ENCODE measurements at regions not wholly inside any gene's neighbourhood (a gene's known extent, or its start where the extent isn't known, plus 50 kb on each side); places are given as distances from the start of the nearest gene placed in this dataset.

DNA sequence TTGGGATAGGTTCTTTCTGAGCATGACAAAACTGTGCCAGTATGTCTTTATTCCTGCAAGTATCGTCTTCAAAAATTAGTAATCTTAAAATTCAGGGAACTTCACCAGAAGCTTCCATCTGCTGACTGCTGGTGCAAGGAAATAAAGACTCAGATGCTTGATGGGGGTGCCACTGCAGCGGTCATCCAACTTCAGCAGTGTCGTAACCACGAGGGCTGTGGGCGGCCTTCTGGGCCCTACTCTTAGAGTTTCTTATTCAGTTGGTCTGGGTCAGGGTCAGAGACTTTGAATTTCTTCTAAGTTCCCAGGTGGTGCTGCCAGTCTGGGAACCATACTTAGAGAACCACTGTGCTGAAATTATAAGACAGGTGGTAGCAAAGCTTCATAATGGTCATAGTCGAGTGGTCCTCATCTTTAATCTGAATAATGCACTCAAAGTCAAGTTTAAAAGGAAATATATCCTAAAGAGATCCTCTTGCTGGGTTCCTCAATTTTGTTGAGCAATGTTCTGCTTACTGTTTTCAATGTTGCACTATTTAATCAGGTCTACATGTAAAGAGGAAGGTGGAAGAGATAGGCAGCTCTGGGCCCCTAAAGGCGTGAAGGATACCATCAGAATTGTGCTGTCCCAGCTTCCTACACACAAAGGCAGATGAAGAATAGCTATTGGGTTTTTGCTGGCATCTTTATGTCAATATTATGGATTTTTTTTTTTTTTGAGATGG, 165.4 kb upstream of the GMDS start (continued):
- TF ChIP-seq, protein P1, sequence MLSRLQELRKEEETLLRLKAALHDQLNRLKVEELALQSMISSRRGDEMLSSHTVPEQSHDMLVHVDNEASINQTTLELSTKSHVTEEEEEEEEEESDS (CRISPR knock-in tag; IDR thresholded peaks at IDR 0.05; ENCODE audit: borderline replicate concordance), result no peak
- TF ChIP-seq MTF1 (CRISPR knock-in tag; IDR thresholded peaks at IDR 0.05), result no peak
- no peak for TF ChIP-seq SKI (IDR thresholded peaks at IDR 0.05; ENCODE audit: partially characterized antibody)
- no peak for TF ChIP-seq MAFF (IDR thresholded peaks at IDR 0.05; ENCODE audit: low read depth, low read length)

DNA sequence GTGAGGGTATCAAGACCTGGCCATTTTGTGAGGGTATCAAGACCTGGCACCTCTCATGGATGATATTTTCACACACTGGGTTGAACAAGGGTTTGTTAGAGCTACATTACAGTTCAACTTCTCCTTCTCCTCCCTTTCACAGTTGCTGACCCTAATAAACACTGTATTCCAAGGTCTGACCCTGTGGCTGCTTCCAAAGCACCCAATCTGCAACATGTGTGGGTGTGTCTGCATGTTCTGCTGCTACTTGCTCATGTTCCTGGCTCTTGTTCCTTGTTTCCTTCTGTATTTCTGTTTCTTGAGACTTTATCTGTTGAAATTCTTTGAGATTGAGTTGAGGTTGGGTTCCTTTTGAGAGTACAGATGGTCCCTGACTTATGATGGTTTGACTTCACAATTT, 162.1 kb upstream of the GMDS start:
- CTCF ChIA-PET (ENCODE audit: low intra/inter-chr PET ratio, low total read pairs), result no interaction called here
- no peak overlapping the region for H3K9ac ChIP-seq (ENCODE audit: insufficient read depth, low read depth, low read length)
- H3K9me3 ChIP-seq (ENCODE audit: low read length), result no peaks in the 10 kb centered on the region
- intact Hi-C loops (cut with micrococcal nuclease; ENCODE audit: unreplicated experiment), result no loop called here
- no peaks in the 10 kb centered on the region for H4K20me1 ChIP-seq (ENCODE audit: insufficient read depth, low read length)
- in situ Hi-C loops (cut with HindIII; ENCODE audit: extremely low pct_ligation_motif_present, low pct_unique_long_range_greater_than_20kb), result no loop called here
- H3K79me2 ChIP-seq (ENCODE audit: insufficient read depth, low read length), result no peaks in the 10 kb centered on the region
- no peaks in the 10 kb centered on the region for H3K36me3 ChIP-seq (replicated peaks in 1 of 2; ENCODE audit: control insufficient read depth in 1 of 2, insufficient read depth in 2 of 2, low read length in 2 of 2)
- H3K4me2 ChIP-seq (ENCODE audit: low read depth, low read length), result no peak overlapping the region
- H3K4me3 ChIP-seq (replicated peaks in 1 of 3; ENCODE audit: insufficient read depth in 1 of 3, low read depth in 2 of 3, low read length in 3 of 3), result no peak overlapping the region
- POLR2A ChIA-PET, result no interaction called here
- FAIRE-seq (no peak), DNase-seq (ENCODE audit: low spot score) (no peak), ATAC-seq (no peak)
- H3K27ac ChIP-seq (ENCODE audit: extremely low read length, insufficient read depth, low read length), result no peak overlapping the region
- no peak overlapping the region for H2AFZ ChIP-seq (ENCODE audit: low read length)
- TF ChIP-seq KLF9 (CRISPR knock-in tag; IDR thresholded peaks at IDR 0.05; ENCODE audit: low read depth) (no peak), HOXA7 (CRISPR knock-in tag; IDR thresholded peaks at IDR 0.05) (no peak)
- no TSS peak for BruUV-seq (replicated peaks)
- no peaks in the 10 kb centered on the region for H3K4me1 ChIP-seq (ENCODE audit: insufficient read depth, low read length)
- no peaks in the 10 kb centered on the region for H3K27me3 ChIP-seq (ENCODE audit: control insufficient read depth in 1 of 2, insufficient read depth in 2 of 2, low read length in 2 of 2)

DNA sequence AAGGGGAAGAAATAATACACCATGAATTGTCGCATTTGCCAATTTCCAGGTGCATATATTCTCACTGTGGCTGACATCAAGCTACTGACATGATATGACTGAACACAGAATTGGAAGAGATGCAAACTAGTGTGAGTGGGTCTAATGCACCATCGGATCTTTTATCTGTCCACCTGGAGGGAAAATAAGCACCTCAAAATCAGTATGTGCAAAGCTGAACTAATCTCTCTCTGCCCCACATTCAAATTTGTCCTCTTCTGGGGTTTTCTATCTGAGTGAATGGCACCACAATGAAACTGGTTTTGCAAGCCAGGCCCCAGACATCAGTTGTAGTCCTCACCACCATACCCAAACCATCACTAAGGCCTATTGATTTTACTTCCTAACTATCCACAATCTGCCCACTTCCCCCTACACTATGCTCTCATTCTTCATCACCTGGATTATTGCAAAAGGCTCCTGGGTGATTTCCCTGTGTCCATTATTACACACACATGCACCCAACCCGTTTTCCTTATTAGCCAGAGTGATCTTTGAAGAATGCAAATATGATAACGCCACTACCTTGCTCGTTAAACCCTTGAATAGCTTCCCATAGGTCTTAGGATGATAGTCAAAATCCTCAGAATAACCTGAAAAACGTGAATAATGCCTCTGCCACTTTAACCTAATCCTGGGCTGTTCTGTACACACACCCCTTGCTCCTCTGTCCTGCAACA, 159.0 kb upstream of the GMDS start:
- no peak overlapping the region for H3K4me3 ChIP-seq (replicated peaks in 1 of 3; ENCODE audit: insufficient read depth in 1 of 3, low read depth in 2 of 3, low read length in 3 of 3)
- H3K9me3 ChIP-seq (ENCODE audit: low read length), result no peaks in the 10 kb centered on the region
- ChIA-PET POLR2A (no interaction called here), CTCF (ENCODE audit: low intra/inter-chr PET ratio, low total read pairs) (no interaction called here)
- no TSS peak for BruUV-seq (replicated peaks)
- intact Hi-C loops (cut with micrococcal nuclease; ENCODE audit: unreplicated experiment) (no loop called here), in situ Hi-C loops (cut with HindIII; ENCODE audit: extremely low pct_ligation_motif_present, low pct_unique_long_range_greater_than_20kb) (no loop called here)
- no peaks in the 10 kb centered on the region for H3K79me2 ChIP-seq (ENCODE audit: insufficient read depth, low read length)
- H3K27me3 ChIP-seq (ENCODE audit: control insufficient read depth in 1 of 2, insufficient read depth in 2 of 2, low read length in 2 of 2), result no peaks in the 10 kb centered on the region
- H3K4me1 ChIP-seq (ENCODE audit: insufficient read depth, low read length), result no peaks in the 10 kb centered on the region
- H4K20me1 ChIP-seq (ENCODE audit: insufficient read depth, low read length), result no peaks in the 10 kb centered on the region
- ATAC-seq (no peak), FAIRE-seq (no peak), DNase-seq (ENCODE audit: low spot score) (no peak)
- H2AFZ ChIP-seq (ENCODE audit: low read length), result no peak overlapping the region
- WGBS (ENCODE audit: low lambda C conversion rate), result 80% methylated on average over 6 of the region's 6 CpGs
- no peak overlapping the region for H3K4me2 ChIP-seq (ENCODE audit: low read depth, low read length)
- TF ChIP-seq, protein P2, sequence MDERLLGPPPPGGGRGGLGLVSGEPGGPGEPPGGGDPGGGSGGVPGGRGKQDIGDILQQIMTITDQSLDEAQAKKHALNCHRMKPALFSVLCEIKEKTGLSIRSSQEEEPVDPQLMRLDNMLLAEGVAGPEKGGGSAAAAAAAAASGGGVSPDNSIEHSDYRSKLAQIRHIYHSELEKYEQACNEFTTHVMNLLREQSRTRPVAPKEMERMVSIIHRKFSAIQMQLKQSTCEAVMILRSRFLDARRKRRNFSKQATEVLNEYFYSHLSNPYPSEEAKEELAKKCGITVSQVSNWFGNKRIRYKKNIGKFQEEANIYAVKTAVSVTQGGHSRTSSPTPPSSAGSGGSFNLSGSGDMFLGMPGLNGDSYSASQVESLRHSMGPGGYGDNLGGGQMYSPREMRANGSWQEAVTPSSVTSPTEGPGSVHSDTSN (CRISPR knock-in tag; IDR thresholded peaks at IDR 0.05), result no peak
- TF ChIP-seq ZSCAN21 (CRISPR knock-in tag; IDR thresholded peaks at IDR 0.05; ENCODE audit: borderline replicate concordance) (no peak), NAIF1 (CRISPR knock-in tag; IDR thresholded peaks at IDR 0.05; ENCODE audit: borderline replicate concordance) (no peak), SNAPC2 (CRISPR knock-in tag; IDR thresholded peaks at IDR 0.05) (no peak), ZNF34 (CRISPR knock-in tag; IDR thresholded peaks at IDR 0.05; ENCODE audit: borderline replicate concordance) (no peak), NKX3-1 (CRISPR knock-in tag; IDR thresholded peaks at IDR 0.05) (no peak), FOXA1 (IDR thresholded peaks at IDR 0.05) (no peak), FOXA1 (CRISPR knock-in tag; IDR thresholded peaks at IDR 0.05) (no peak), ZNF788 (CRISPR knock-in tag; IDR thresholded peaks at IDR 0.05; ENCODE audit: borderline replicate concordance) (no peak)
- TF ChIP-seq, protein P3, sequence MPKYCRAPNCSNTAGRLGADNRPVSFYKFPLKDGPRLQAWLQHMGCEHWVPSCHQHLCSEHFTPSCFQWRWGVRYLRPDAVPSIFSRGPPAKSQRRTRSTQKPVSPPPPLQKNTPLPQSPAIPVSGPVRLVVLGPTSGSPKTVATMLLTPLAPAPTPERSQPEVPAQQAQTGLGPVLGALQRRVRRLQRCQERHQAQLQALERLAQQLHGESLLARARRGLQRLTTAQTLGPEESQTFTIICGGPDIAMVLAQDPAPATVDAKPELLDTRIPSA (CRISPR knock-in tag; IDR thresholded peaks at IDR 0.05; ENCODE audit: borderline replicate concordance), result no peak
- H3K36me3 ChIP-seq (replicated peaks in 1 of 2; ENCODE audit: control insufficient read depth in 1 of 2, insufficient read depth in 2 of 2, low read length in 2 of 2), result no peaks in the 10 kb centered on the region
- no peak overlapping the region for H3K9ac ChIP-seq (ENCODE audit: insufficient read depth, low read depth, low read length)
- H3K27ac ChIP-seq (ENCODE audit: extremely low read length, insufficient read depth, low read length), result no peak overlapping the region
